Urinary bladder (tissue), 3 donors: ENCODE measurements at regions not wholly inside any gene's neighbourhood (a gene's known extent, or its start where the extent isn't known, plus 50 kb on each side); places are given as distances from the start of the nearest gene placed in this dataset.
"Not testable (repeated sequence)": the region's sequence is repeated elsewhere in the genome, so short reads cannot be mapped to it uniquely, and the experiment has no call there.

Experiments used
- DNase-seq: peaks from one replicate; pipeline ENCODE4 v3.0.0-alpha.2; 2015; ENCODE audit errors: extremely low spot score
- H3K27ac ChIP-seq: one replicate; pipeline ENCODE4 v1.5.1; 2013; ENCODE audit warnings: low read depth, mild to moderate bottlenecking, moderate library complexity
- H3K36me3 ChIP-seq: one replicate; pipeline ENCODE4 v1.6.1; 2013; ENCODE audit warnings: mild to moderate bottlenecking, moderate library complexity; ENCODE audit not compliant: insufficient read depth
- H3K4me1 ChIP-seq: one replicate; pipeline ENCODE4 v1.6.1; 2013; ENCODE audit warnings: mild to moderate bottlenecking, moderate library complexity; ENCODE audit not compliant: insufficient read depth
- H3K4me3 ChIP-seq: one replicate; pipeline ENCODE4 v1.5.1; 2013; ENCODE audit warnings: low read depth, low read length
- WGBS: extraction: QIAGEN DNeasy Blood & Tissue Kit; methylation state at CpG from one replicate; pipeline ENCODE4 v1.1.7; 2013; 5-methylcytosine and 5-hydroxymethylcytosine counted together
- donor health status: healthy with polysubstance abuse.
- donor health status: healthy.

DNA sequence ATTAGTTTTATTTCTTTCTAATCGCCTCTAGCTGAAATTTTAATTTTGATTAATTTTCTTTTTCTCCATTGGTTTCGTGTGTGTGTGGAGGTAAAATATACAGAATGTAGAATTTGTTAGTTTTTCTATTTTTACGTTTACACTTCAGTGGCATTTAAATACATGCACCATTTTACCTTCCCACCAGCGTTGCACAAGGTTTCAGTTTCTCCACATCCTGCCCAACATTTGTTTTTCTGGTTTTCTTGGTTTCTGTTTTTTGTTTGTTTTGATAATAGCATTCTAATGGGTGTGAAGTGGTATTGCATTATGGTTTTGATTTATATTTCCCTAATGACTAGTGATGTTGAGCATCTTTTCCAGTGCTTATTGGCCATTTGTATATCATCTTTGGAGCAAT, 871.4 kb upstream of the DEFB115 start:
- not testable (repeated sequence) for DNase-seq, H3K36me3 ChIP-seq
- 94% methylated on average over 4 of the region's 4 CpGs for WGBS

DNA sequence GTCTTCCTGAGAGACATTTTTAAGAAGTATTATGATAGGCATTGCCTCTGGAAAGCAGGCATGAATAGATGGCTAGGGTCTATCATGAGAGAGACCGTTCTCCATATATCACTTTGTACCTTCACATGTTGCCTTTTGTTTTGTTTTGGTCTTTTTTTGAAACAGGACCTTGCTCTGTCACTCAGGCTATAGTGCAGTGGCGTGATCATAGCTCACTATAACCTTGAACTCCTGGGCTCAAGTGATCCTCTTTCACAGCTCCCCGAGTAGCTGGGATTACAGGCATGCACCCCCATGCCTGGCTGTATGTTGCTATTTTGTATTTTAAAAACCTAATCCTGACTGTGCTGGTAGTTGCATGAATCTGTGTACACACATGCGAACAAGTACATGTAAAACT, 869.6 kb upstream of the DEFB115 start:
- H3K27ac ChIP-seq, DNase-seq, H3K4me3 ChIP-seq, H3K4me1 ChIP-seq, H3K36me3 ChIP-seq: not testable (repeated sequence)
- WGBS: 96% methylated on average over 4 of the region's 4 CpGs

More for the DNA sequence above, 871.4 kb upstream of the DEFB115 start:
- H3K27ac ChIP-seq, H3K4me3 ChIP-seq, H3K4me1 ChIP-seq: not testable (repeated sequence)

DNA sequence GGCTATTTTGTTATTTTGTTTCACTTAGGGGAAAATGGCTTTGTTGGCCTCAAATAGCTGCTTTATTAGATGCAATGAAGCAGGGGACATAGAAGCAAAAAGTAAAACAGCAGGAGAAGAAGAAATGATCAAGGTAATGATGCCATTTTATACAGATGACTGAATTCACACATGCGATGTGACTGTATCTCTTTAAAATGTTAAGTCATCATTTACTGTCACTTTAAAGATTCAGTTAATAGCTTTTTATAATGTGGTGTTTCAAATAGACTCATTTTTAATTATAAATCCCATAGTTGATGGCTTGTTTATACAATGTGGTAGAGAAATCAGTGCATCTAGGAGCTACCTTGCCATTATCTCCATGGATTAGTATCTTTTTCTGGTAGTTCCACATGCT, 863.9 kb upstream of the DEFB115 start:
- not testable (repeated sequence) for H3K27ac ChIP-seq, H3K36me3 ChIP-seq

DNA sequence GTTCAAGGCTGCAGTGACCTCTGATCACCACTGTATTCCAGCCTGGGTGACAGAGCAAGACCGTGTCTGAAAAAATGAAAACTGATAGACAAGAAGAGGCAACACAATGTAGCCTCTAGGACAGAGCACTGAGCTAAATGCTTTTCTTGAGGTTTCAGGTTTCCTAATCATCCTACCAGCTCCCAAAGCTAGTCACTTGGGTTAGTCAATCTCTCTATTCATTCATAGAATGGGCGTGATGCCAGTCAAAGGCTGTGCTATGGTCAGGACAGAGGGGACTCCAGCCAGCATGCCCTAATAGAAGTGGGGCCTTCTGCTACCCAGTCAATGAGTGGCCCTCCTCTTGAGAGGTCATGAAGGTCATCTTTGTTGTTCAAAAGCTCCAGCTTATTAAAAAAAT, 860.4 kb upstream of the DEFB115 start:
- H3K36me3 ChIP-seq, H3K4me3 ChIP-seq, H3K27ac ChIP-seq, H3K4me1 ChIP-seq, DNase-seq: not testable (repeated sequence)
- WGBS: 95% methylated on average over 2 of the region's 2 CpGs

More for the DNA sequence above, 863.9 kb upstream of the DEFB115 start:
- DNase-seq, H3K4me3 ChIP-seq, H3K4me1 ChIP-seq: not testable (repeated sequence)
- WGBS: 93% methylated on average over 1 of the region's 1 CpG

DNA sequence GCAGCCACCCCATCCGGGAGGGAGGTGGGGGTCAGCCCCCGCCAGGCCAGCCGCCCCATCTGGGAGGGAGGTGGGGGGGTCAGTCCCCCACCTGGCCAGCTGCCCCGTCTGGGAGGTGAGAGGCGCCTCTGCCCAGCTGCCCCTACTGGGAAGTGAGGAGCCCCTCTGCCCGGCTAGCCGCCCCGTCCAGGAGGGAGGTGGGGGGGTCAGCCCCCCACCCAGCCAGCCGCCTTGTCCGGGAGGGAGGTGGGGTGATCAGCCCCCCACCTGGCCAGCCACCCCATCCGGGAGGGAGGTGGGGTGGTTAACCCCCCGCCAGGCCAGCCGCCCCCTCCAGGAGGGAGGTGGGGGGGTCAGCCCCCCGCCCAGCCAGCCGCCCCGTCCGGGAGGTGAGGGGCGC, 852.4 kb upstream of the DEFB115 start:
- H3K27ac ChIP-seq, DNase-seq, H3K4me3 ChIP-seq, H3K36me3 ChIP-seq, H3K4me1 ChIP-seq: not testable (repeated sequence)
- 91% methylated on average over 15 of the region's 18 CpGs for WGBS

DNA sequence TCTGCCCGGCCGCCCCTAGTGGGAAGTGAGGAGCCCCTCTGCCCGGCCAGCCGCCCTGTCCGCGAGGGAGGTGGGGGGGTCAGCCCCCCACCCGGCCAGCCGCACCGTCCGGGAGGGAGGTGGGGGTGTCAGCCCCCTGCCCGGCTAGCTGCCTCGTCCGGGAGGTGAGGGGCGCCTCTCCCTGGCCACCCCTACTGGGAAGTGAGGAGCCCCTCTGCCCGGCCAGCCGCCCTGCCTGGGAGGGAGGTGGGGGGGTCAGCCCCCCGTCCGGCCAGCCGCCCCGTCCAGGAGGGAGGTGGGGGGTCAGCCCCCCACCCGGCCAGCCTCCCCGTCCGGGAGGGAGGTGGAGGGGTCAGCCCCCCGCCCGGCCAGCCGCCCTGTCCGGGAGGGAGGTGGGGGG, 851.9 kb upstream of the DEFB115 start:
- DNase-seq: not testable (repeated sequence)

DNA sequence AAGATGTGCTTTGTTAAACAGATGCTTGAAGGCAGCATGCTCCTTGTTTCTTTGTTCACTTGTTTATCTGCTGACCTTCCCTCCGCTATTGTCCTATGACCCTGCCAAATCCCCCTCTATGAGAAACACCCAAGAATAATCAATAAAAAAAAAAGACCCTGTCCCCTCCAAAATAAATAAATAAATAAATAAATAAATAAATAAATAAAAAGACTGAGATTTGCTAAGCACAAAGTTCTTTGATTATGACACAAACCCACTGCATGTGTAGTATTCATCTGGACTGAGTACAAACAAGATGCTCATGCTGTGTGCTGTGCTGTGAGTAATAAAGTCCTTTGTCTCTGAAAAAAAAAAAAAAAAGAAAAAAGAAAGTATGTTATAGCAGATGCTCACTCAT, 851.1 kb upstream of the DEFB115 start:
- H3K4me3 ChIP-seq, H3K4me1 ChIP-seq, H3K27ac ChIP-seq, H3K36me3 ChIP-seq, DNase-seq: not testable (repeated sequence)
- 0% methylated on average over 1 of the region's 1 CpG for WGBS

More for the DNA sequence above, 851.9 kb upstream of the DEFB115 start:
- WGBS: 89% methylated on average over 27 of the region's 27 CpGs
- not testable (repeated sequence) for H3K4me1 ChIP-seq, H3K27ac ChIP-seq, H3K4me3 ChIP-seq, H3K36me3 ChIP-seq

DNA sequence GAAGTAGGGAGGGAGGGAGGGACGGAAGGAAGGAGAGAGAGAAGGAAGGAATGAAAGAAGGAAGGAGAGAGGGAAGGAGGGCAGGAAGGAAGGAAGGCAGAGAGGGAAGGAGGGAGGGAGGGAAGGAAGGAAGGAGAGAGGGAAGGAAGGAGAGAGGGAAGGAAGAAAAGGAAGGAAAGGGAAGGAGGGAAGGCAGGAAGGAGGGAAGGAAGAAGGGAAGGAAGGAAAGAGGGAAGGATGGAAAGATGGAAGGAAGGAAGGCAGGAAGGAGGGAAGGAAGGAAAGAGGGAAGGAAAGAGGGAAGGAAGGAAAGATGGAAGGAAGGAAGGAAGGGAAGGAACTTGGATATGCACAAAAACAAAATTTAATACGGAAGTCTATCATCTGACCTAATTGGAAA, 844.5 kb upstream of the DEFB115 start:
- 97% methylated on average over 2 of the region's 2 CpGs for WGBS
- Histone ChIP-seq H3K36me3 (no peaks in the 10 kb centered on the region), H3K4me3 (no peak overlapping the region), H3K4me1 (no peaks in the 10 kb centered on the region), H3K27ac (no peak overlapping the region)
- DNase-seq: no peak

DNA sequence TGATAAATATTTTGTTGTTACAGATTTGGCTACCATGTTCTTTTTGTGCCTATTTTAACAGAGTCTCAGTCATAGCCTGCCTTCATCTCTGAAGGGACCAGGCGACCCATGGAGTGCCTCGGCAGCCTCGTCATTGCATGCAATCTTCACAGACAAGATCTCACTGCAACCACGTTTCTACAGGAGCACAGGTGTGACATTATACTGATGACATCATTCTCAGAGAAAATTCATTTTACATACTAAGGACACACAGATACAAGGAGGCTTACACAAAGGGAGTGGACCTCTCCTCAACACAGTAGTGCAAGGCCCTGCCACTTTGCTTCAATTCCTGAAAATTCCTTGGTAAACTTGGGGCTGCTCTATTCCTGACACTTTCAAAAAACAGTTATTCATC, 840.1 kb upstream of the DEFB115 start:
- H3K27ac ChIP-seq, H3K36me3 ChIP-seq, DNase-seq, H3K4me3 ChIP-seq, H3K4me1 ChIP-seq: not testable (repeated sequence)
- whole genome bisulfite sequencing: 91% methylated on average over 4 of the region's 4 CpGs

DNA sequence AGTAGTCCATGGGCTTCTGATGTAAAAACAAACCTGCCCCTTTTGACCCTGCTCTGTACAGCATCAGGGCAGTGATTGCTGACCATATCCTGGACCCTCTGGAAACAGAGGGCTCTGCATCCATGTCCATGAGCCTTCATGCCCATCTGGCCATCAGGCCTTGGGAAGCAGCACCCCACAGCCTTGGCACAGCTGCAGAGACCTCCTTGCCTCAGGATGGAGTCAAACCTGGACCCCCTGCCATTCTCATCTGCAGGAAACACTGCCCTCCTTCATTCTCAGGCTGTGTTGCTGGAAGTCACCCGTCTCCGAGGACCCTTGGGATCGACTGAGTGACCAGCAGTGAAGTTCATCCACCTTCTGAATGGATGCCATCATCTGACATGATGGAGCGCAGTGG, 839.1 kb upstream of the DEFB115 start:
- H3K27ac ChIP-seq, H3K4me3 ChIP-seq, H3K36me3 ChIP-seq, DNase-seq, H3K4me1 ChIP-seq: not testable (repeated sequence)
- 93% methylated on average over 4 of the region's 4 CpGs for WGBS

DNA sequence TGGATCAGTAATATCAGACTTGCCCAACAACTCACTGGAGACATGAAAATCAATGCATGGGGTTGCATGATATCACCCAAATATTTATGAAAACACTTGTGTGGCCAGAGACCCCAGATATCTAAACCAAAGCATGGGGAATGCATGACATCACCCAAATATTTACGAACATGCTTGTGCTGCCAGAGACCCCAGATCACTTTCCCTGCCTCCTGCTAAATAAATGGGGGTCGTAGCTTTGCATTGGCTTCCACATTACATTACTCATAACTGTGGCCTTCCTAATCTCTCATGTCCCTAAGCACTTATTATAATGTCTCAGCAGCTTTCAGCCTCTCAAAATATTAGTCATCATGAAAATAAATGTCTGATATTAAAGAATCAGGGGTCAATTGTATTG, 838.0 kb upstream of the DEFB115 start:
- H3K4me3 ChIP-seq: no peak overlapping the region
- no peaks in the 10 kb centered on the region for H3K4me1 ChIP-seq
- WGBS: 38% methylated on average over 2 of the region's 2 CpGs
- H3K36me3 ChIP-seq: no peaks in the 10 kb centered on the region
- no peak for DNase-seq
- no peak overlapping the region for H3K27ac ChIP-seq

DNA sequence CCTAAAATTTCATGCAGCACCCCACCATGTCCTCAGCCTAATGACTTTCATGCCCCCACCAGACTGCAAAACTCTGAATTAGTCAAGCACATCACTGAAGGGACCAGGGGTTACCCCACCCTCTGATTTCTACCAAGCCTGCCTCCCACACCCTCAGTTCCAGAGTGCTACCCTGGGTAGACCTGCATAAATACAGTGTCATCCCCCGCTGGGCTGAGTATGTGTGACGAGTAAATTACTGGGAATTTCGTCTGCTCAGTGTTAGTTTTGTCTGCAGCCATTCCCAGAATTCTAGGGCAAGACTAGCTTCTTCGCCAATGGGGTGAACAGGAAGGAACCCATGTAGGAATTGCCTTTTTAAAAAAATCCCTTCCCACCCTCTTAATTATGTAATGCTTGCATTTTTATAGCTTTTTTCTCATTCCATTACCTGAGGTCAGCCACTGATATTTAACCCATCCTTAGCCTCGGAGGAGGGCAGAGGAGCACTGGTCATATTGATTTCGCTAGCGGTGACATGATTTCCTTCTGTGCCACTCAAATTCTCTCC, 837.5 kb upstream of the DEFB115 start:
- 67% methylated on average over 7 of the region's 7 CpGs for WGBS

More for the DNA sequence above, 837.5 kb upstream of the DEFB115 start:
- H3K4me3 ChIP-seq, H3K27ac ChIP-seq, H3K4me1 ChIP-seq, DNase-seq, H3K36me3 ChIP-seq: not testable (repeated sequence)
